Choroid plexus epithelial cell (primary cell): ENCODE measurements at regions not wholly inside any gene's neighbourhood (a gene's known extent, or its start where the extent isn't known, plus 50 kb on each side); places are given as distances from the start of the nearest gene placed in this dataset.

Experiments
- DNase-seq: peaks from one replicate; pipeline ENCODE4 v3.0.0-alpha.2; 2010; ENCODE audit warnings: low read depth
- H3K4me3 ChIP-seq: 2 replicates; pipeline ENCODE4 v1.5.1; 2011; ENCODE audit warnings: low read depth, mild to moderate bottlenecking, control low read depth, low read length, moderate library complexity
- CTCF ChIP-seq: conservative IDR thresholded peaks from 2 replicates; pipeline ENCODE4 v1.5.1; 2011; ENCODE audit warnings: low read depth, mild to moderate bottlenecking, control low read depth, inconsistent platforms, low read length, moderate library complexity

- no peak for TF ChIP-seq CTCF
- no peak overlapping the region for H3K4me3 ChIP-seq
Measured at GRCh38 chr12:126910570-126910969, 1356.4 kb upstream of the TMEM132C start.

GRCh38 chr12:126912111-126912510, 1354.9 kb upstream of the TMEM132C start:
- H3K4me3 ChIP-seq, result no peak overlapping the region
- TF ChIP-seq CTCF, result no peak
- no peak for DNase-seq

More at GRCh38 chr12:126910570-126910969, 1356.4 kb upstream of the TMEM132C start:
- DNase-seq, result no peak

- no peak for TF ChIP-seq CTCF
- no peak overlapping the region for H3K4me3 ChIP-seq
- no peak for DNase-seq
Measured at GRCh38 chr12:126914170-126914793, 1352.7 kb upstream of the TMEM132C start.

- no peak for TF ChIP-seq CTCF
- no peak for DNase-seq
- no peak overlapping the region for H3K4me3 ChIP-seq
Measured at GRCh38 chr12:126915309-126915708, 1351.7 kb upstream of the TMEM132C start.

- DNase-seq, result no peak
- TF ChIP-seq CTCF, result no peak
- no peak overlapping the region for H3K4me3 ChIP-seq
Measured at GRCh38 chr12:126926023-126926594, 1340.9 kb upstream of the TMEM132C start.

- H3K4me3 ChIP-seq, result no peak overlapping the region
- no peak for TF ChIP-seq CTCF
- no peak for DNase-seq
Measured at GRCh38 chr12:126930234-126930633, 1336.7 kb upstream of the TMEM132C start.

- no peak overlapping the region for H3K4me3 ChIP-seq
- no peak for DNase-seq
- TF ChIP-seq CTCF, result no peak
Measured at GRCh38 chr12:126932156-126932555, 1334.8 kb upstream of the TMEM132C start.
